Right lobe of liver (tissue), 4 donors: ENCODE measurements at regions not wholly inside any gene's neighbourhood (a gene's known extent, or its start where the extent isn't known, plus 50 kb on each side); places are given as distances from the start of the nearest gene placed in this dataset.

Experiments
- CTCF ChIP-seq, 4 donors: fragments of 200-600 bp in 3 of 4; fragments of 450-650 bp in 1 of 4; IDR thresholded peaks; one replicate each; pipeline versions ENCODE4 v1.5.1 to v1.8.0; 2016 to 2022; ENCODE audit warnings: antibody characterized with exemption in 4 of 4, mild to moderate bottlenecking in 2 of 4
- POLR2A ChIP-seq: fragments of 450-650 bp; IDR thresholded peaks from one replicate; pipeline ENCODE4 v1.6.1; 2017; ENCODE audit warnings: antibody characterized with exemption, mild to moderate bottlenecking
- donor health status: DM: no; HTN: no; CAD: no.
- donor health status: DM: no; HTN: no; CAD: no.
- donor health status: DM: no; HTN: yes; CAD: no.

DNA sequence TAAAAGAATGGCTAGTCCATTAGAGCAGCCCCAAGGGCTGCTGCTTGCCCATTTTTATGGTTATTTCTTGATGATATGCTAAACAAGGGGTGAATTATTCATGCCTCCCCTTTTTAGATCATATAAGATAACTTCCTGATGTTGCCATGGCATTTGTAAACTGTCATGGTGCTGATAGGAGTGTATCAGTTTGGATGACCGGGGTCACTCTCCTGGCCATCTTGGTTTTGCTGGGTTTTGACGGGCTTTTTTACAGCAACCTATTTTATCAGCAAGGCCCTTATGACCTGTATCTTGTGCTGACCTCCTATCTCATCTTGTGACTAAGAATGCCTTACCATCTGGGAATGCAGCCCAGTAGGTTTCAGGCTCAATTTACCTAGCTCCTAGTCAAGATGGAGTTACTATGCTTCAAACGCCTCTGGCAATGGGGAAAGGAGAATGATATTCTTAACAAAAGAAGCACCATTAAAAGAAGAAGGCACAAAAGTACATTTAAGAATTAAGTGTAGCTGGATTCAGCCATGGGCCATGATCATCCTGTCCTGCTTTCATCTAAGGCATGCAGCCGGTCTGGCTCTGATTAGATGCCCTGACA is 1156.0 kb downstream of the PCDH9 start:
- no peak for TF ChIP-seq CTCF (IDR thresholded peaks at IDR 0.05)
- TF ChIP-seq POLR2A: no peak
